GM12873 (cell line): ENCODE measurements at regions not wholly inside any gene's neighbourhood (a gene's known extent, or its start where the extent isn't known, plus 50 kb on each side); places are given as distances from the start of the nearest gene placed in this dataset.

ENCODE experiments used
- CTCF ChIP-seq: IDR thresholded peaks from 2 replicates; pipeline ENCODE4 v1.5.1; 2012; ENCODE audit warnings: low read depth, mild to moderate bottlenecking, moderate library complexity, low read length, control low read depth; ENCODE audit not compliant: insufficient read depth; ENCODE audit errors: missing control alignments

- TF ChIP-seq CTCF, result no peak
Observed at GRCh38 chr3:180808823-180809575, 103.5 kb upstream of the FXR1 start.

GRCh38 chr3:180820400-180820799, 92.1 kb upstream of the FXR1 start:
- no peak for TF ChIP-seq CTCF

GRCh38 chr3:180825964-180826363, 86.5 kb upstream of the FXR1 start:
- TF ChIP-seq CTCF, result no peak

- no peak for TF ChIP-seq CTCF
Observed at GRCh38 chr3:180827171-180827570, 85.3 kb upstream of the FXR1 start.

GRCh38 chr3:180828001-180828720, 84.3 kb upstream of the FXR1 start:
- TF ChIP-seq CTCF, result no peak

GRCh38 chr3:180828723-180829408, 83.6 kb upstream of the FXR1 start:
- no peak for TF ChIP-seq CTCF
